ENCODE measurements at regions not wholly inside any gene's neighbourhood (a gene's known extent, or its start where the extent isn't known, plus 50 kb on each side); places are given as distances from the start of the nearest gene placed in this dataset.

GRCh38 chr14:85428926-85429325 is 101.0 kb upstream of the FLRT2 start:
- no peak for TF ChIP-seq CTCF (IDR thresholded peaks at IDR 0.05; ENCODE audit: extremely low read depth in 1 of 2, insufficient read depth in 1 of 2, low read depth in 1 of 2, low read length in 2 of 2)
- TF ChIP-seq POLR2AphosphoS5 (IDR thresholded peaks at IDR 0.05; ENCODE audit: insufficient read depth, low read depth, low read length): no peak
- no peak for TF ChIP-seq EZH2 (IDR thresholded peaks at IDR 0.05; ENCODE audit: borderline replicate concordance, low read depth, low read length, severe bottlenecking)
- TF ChIP-seq POLR2A (IDR thresholded peaks at IDR 0.05; ENCODE audit: low read depth, low read length): no peak
- no peak for TF ChIP-seq JUN (IDR thresholded peaks at IDR 0.05; ENCODE audit: borderline replicate concordance, insufficient read depth, insufficient read length, low read depth)
- TF ChIP-seq MAX (IDR thresholded peaks at IDR 0.05; ENCODE audit: insufficient read depth, insufficient read length): no peak
